WTC11 (cell line): ENCODE measurements at regions not wholly inside any gene's neighbourhood (a gene's known extent, or its start where the extent isn't known, plus 50 kb on each side); places are given as distances from the start of the nearest gene placed in this dataset.

ENCODE experiments used
- ATAC-seq: fragments of 200-7000 bp; cut with Tn5 transposase; 2 replicates; pipeline ENCODE4 v1.10.0; 2021; ENCODE audit warnings: mild to moderate bottlenecking, moderate library complexity
- CTCF ChIA-PET: fragments of 300-600 bp; sonication (Branson Sonifier 250); formaldehyde crosslinking; loops from one replicate; lab custom pipeline; 2021; ENCODE audit warnings: antibody characterized with exemption; lab: Charles Lee
- POLR2A ChIA-PET: fragments of 350-600 bp; sonication (Branson Sonifier 250); formaldehyde crosslinking; loops from one replicate; lab custom pipeline; 2021; ENCODE audit warnings: antibody characterized with exemption; lab: Charles Lee
- DNase-seq: peaks from one replicate; pipeline ENCODE4 v3.0.0; 2021; ENCODE audit warnings: low spot score
- H3K27ac Mint-ChIP-seq: 2 replicates; pipeline ENCODE4 v1.8.0; 2021; ENCODE audit warnings: mixed read lengths
- H3K27me3 Mint-ChIP-seq: 2 replicates; pipeline ENCODE4 v1.8.0; 2021; ENCODE audit warnings: low read depth, mild to moderate bottlenecking, moderate library complexity, mixed read lengths
- H3K36me3 Mint-ChIP-seq: 2 replicates; pipeline ENCODE4 v1.8.0; 2021; ENCODE audit warnings: mixed read lengths
- H3K4me1 Mint-ChIP-seq: 2 replicates; pipeline ENCODE4 v1.8.0; 2022; ENCODE audit warnings: mixed read lengths
- H3K4me3 Mint-ChIP-seq: 2 replicates; pipeline ENCODE4 v1.8.0; 2021; ENCODE audit warnings: mild to moderate bottlenecking, moderate library complexity, mixed read lengths
- H3K9me3 Mint-ChIP-seq: 2 replicates; pipeline ENCODE4 v1.8.0; 2021; ENCODE audit warnings: mixed read lengths
- CREB1 ChIP-seq: sonication (generic); formaldehyde crosslinking; IDR thresholded peaks from 2 replicates; pipeline ENCODE4 v1.8.0; 2023; ENCODE audit warnings: mild to moderate bottlenecking, missing genetic modification reagents
- ETV6 ChIP-seq: sonication (generic); formaldehyde crosslinking; IDR thresholded peaks from 2 replicates; pipeline ENCODE4 v1.8.1; 2022; ENCODE audit warnings: mild to moderate bottlenecking, missing genetic modification reagents
- FOXK1 ChIP-seq: sonication (generic); formaldehyde crosslinking; IDR thresholded peaks from 2 replicates; pipeline ENCODE4 v1.8.0; 2022; ENCODE audit warnings: mild to moderate bottlenecking, moderate library complexity, missing genetic modification reagents
- FOXP1 ChIP-seq: sonication (generic); formaldehyde crosslinking; IDR thresholded peaks from 2 replicates; pipeline ENCODE4 v1.8.0; 2022; ENCODE audit warnings: missing genetic modification reagents, mild to moderate bottlenecking, moderate library complexity, borderline replicate concordance
- IRF2 ChIP-seq: sonication (generic); formaldehyde crosslinking; IDR thresholded peaks from 2 replicates; pipeline ENCODE4 v1.8.0; 2022; ENCODE audit warnings: low read depth, missing genetic modification reagents, borderline replicate concordance
- MYBL2 ChIP-seq: sonication (generic); formaldehyde crosslinking; IDR thresholded peaks from 2 replicates; pipeline ENCODE4 v1.8.1; 2023; ENCODE audit warnings: mild to moderate bottlenecking, moderate library complexity, missing genetic modification reagents
- OVOL2 ChIP-seq: fragments of 250-450 bp; sonication (Bioruptor Pico); IDR thresholded peaks from 2 replicates; pipeline ENCODE4 v1.9.0; 2021; ENCODE audit warnings: mild to moderate bottlenecking, borderline replicate concordance
- SOX15 ChIP-seq: fragments of 250-450 bp; sonication (Bioruptor Pico); IDR thresholded peaks from 2 replicates; pipeline ENCODE4 v1.9.0; 2021; ENCODE audit warnings: mild to moderate bottlenecking
- TEAD4 ChIP-seq: sonication (generic); formaldehyde crosslinking; IDR thresholded peaks from 2 replicates; pipeline ENCODE4 v1.8.0; 2022; ENCODE audit warnings: mild to moderate bottlenecking, missing genetic modification reagents
- ZNF121 ChIP-seq: sonication (generic); formaldehyde crosslinking; IDR thresholded peaks from 2 replicates; pipeline ENCODE4 v1.8.0; 2023; ENCODE audit warnings: missing genetic modification reagents
- ZNF232 ChIP-seq: sonication (generic); formaldehyde crosslinking; IDR thresholded peaks from 2 replicates; pipeline ENCODE4 v1.8.0; 2022; ENCODE audit warnings: mild to moderate bottlenecking, missing genetic modification reagents
- ZNF396 ChIP-seq: fragments of 250-450 bp; sonication (Bioruptor Pico); IDR thresholded peaks from 2 replicates; pipeline ENCODE4 v1.8.0; 2021; ENCODE audit warnings: mild to moderate bottlenecking, moderate library complexity, borderline replicate concordance
- TF ChIP-seq, protein P1 (sequence below): fragments of 250-450 bp; sonication (Bioruptor Pico); IDR thresholded peaks from 2 replicates; pipeline ENCODE4 v2.1.2; 2022; ENCODE audit warnings: mild to moderate bottlenecking, moderate library complexity
- TF ChIP-seq, protein P2 (sequence below): sonication (generic); formaldehyde crosslinking; conservative IDR thresholded peaks from 2 replicates; pipeline ENCODE4 v1.8.1; 2023; ENCODE audit warnings: mild to moderate bottlenecking, low read depth, missing genetic modification reagents, moderate library complexity
- TF ChIP-seq, protein P3 (sequence below): sonication (generic); formaldehyde crosslinking; conservative IDR thresholded peaks from 2 replicates; pipeline ENCODE4 v1.8.1; 2022; ENCODE audit warnings: mild to moderate bottlenecking, missing genetic modification reagents
- TF ChIP-seq, protein P4 (sequence below): sonication (generic); formaldehyde crosslinking; IDR thresholded peaks from 2 replicates; pipeline ENCODE4 v1.8.1; 2022; ENCODE audit warnings: low read depth, mild to moderate bottlenecking, moderate library complexity, missing genetic modification reagents, borderline replicate concordance
- TF ChIP-seq, protein P5 (sequence below): sonication (generic); formaldehyde crosslinking; IDR thresholded peaks from 2 replicates; pipeline ENCODE4 v1.8.0; 2023; ENCODE audit warnings: mild to moderate bottlenecking, missing genetic modification reagents
- TF ChIP-seq, protein P6 (sequence below): sonication (generic); formaldehyde crosslinking; IDR thresholded peaks from 2 replicates; pipeline ENCODE4 v1.8.1; 2023; ENCODE audit warnings: mild to moderate bottlenecking, missing genetic modification reagents, borderline replicate concordance
- TF ChIP-seq, protein P7 (sequence below): fragments of 250-450 bp; sonication (Bioruptor Pico); conservative IDR thresholded peaks from 2 replicates; pipeline ENCODE4 v1.9.0; 2021; ENCODE audit warnings: mild to moderate bottlenecking
- TF ChIP-seq, protein P8 (sequence below): sonication (generic); formaldehyde crosslinking; IDR thresholded peaks from 2 replicates; pipeline ENCODE4 v1.8.1; 2022; ENCODE audit warnings: missing genetic modification reagents, borderline replicate concordance

DNA sequence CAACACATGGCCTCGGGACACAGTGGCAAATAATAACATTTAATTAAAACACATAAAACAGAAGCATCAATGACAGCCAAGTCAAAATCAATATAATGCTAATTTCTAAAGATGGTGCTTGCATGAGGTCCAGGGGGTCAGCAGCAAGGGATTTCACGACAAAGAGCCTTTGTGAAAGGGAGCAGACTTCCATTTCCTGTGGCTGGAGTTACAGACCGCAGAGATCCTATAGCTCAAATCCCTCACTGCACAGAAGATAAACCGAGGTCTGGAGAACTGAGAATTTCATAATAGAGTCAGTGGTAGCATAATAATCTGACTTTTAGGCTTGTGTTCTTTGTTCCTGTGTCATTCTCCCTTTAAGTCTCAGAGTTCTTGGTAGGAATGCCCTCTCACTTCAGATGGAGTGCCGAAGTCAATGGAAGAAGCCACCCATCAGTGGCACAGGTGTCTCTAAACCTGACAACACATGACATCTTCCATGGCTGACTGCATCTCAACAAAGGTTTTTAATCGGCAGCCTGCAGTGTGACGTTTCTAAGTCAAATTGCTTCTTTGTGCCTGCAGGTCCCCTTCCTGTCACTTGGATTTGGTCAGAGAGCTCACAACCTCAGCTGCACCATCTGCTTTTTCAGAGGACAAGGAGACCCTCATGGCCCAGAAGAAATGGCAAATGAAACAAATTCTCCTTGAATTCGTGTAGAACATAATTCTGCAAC lies 67.4 kb downstream of the CARTPT start (continued):
- TF ChIP-seq, protein P1, sequence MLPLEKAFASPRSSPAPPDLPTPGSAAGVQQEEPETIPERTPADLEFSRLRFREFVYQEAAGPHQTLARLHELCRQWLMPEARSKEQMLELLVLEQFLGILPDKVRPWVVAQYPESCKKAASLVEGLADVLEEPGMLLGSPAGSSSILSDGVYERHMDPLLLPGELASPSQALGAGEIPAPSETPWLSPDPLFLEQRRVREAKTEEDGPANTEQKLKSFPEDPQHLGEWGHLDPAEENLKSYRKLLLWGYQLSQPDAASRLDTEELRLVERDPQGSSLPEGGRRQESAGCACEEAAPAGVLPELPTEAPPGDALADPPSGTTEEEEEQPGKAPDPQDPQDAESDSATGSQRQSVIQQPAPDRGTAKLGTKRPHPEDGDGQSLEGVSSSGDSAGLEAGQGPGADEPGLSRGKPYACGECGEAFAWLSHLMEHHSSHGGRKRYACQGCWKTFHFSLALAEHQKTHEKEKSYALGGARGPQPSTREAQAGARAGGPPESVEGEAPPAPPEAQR = no peak
- no peak for TF ChIP-seq IRF2 (CRISPR knock-in tag)
- TF ChIP-seq FOXK1 = no peak
- TF ChIP-seq, protein P2, sequence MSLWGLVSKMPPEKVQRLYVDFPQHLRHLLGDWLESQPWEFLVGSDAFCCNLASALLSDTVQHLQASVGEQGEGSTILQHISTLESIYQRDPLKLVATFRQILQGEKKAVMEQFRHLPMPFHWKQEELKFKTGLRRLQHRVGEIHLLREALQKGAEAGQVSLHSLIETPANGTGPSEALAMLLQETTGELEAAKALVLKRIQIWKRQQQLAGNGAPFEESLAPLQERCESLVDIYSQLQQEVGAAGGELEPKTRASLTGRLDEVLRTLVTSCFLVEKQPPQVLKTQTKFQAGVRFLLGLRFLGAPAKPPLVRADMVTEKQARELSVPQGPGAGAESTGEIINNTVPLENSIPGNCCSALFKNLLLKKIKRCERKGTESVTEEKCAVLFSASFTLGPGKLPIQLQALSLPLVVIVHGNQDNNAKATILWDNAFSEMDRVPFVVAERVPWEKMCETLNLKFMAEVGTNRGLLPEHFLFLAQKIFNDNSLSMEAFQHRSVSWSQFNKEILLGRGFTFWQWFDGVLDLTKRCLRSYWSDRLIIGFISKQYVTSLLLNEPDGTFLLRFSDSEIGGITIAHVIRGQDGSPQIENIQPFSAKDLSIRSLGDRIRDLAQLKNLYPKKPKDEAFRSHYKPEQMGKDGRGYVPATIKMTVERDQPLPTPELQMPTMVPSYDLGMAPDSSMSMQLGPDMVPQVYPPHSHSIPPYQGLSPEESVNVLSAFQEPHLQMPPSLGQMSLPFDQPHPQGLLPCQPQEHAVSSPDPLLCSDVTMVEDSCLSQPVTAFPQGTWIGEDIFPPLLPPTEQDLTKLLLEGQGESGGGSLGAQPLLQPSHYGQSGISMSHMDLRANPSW = no peak
- TF ChIP-seq MYBL2 (CRISPR knock-in tag) = no peak
- TF ChIP-seq, protein P3, sequence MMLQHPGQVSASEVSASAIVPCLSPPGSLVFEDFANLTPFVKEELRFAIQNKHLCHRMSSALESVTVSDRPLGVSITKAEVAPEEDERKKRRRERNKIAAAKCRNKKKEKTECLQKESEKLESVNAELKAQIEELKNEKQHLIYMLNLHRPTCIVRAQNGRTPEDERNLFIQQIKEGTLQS (CRISPR knock-in tag) = no peak

DNA sequence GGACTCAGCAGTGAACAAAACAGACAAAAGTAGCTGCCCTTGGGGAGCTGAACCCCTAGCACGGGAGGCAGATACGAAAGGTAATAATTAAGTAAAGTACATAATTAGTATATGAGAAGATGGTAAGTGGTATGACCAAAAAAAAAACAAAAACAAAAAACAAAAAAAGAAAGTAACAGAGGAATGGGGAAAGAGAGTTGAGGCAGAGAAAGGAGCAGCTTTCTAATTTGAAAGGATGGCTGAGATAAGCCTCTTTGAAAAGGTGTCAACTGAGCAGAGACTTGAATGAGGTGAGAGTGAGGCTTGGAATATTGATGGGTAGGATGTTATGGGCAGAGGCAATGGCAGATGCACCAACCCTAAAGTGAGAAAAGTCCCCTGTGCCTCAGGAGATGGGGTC lies 69.7 kb downstream of the CARTPT start:
- Mint-ChIP-seq H3K27ac (no peak overlapping the region), H3K4me3 (no peak overlapping the region), H3K4me1 (peaks cover 18% of the 10 kb centered on the region), H3K27me3 (peaks cover 4% of the 10 kb centered on the region), H3K36me3 (peaks cover 23% of the 10 kb centered on the region), H3K9me3 (peaks cover 26% of the 10 kb centered on the region)
- ATAC-seq (no peak), DNase-seq (no peak)
- ChIA-PET CTCF (no interaction called here), POLR2A (no interaction called here)
- TF ChIP-seq, protein P4, sequence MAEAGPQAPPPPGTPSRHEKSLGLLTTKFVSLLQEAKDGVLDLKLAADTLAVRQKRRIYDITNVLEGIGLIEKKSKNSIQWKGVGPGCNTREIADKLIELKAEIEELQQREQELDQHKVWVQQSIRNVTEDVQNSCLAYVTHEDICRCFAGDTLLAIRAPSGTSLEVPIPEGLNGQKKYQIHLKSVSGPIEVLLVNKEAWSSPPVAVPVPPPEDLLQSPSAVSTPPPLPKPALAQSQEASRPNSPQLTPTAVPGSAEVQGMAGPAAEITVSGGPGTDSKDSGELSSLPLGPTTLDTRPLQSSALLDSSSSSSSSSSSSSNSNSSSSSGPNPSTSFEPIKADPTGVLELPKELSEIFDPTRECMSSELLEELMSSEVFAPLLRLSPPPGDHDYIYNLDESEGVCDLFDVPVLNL = no peak
- TF ChIP-seq, protein P5, sequence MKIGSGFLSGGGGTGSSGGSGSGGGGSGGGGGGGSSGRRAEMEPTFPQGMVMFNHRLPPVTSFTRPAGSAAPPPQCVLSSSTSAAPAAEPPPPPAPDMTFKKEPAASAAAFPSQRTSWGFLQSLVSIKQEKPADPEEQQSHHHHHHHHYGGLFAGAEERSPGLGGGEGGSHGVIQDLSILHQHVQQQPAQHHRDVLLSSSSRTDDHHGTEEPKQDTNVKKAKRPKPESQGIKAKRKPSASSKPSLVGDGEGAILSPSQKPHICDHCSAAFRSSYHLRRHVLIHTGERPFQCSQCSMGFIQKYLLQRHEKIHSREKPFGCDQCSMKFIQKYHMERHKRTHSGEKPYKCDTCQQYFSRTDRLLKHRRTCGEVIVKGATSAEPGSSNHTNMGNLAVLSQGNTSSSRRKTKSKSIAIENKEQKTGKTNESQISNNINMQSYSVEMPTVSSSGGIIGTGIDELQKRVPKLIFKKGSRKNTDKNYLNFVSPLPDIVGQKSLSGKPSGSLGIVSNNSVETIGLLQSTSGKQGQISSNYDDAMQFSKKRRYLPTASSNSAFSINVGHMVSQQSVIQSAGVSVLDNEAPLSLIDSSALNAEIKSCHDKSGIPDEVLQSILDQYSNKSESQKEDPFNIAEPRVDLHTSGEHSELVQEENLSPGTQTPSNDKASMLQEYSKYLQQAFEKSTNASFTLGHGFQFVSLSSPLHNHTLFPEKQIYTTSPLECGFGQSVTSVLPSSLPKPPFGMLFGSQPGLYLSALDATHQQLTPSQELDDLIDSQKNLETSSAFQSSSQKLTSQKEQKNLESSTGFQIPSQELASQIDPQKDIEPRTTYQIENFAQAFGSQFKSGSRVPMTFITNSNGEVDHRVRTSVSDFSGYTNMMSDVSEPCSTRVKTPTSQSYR (CRISPR knock-in tag) = no peak
- TF ChIP-seq MYBL2 (CRISPR knock-in tag) = no peak
- TF ChIP-seq ETV6 (CRISPR knock-in tag) = no peak
- TF ChIP-seq, protein P6, sequence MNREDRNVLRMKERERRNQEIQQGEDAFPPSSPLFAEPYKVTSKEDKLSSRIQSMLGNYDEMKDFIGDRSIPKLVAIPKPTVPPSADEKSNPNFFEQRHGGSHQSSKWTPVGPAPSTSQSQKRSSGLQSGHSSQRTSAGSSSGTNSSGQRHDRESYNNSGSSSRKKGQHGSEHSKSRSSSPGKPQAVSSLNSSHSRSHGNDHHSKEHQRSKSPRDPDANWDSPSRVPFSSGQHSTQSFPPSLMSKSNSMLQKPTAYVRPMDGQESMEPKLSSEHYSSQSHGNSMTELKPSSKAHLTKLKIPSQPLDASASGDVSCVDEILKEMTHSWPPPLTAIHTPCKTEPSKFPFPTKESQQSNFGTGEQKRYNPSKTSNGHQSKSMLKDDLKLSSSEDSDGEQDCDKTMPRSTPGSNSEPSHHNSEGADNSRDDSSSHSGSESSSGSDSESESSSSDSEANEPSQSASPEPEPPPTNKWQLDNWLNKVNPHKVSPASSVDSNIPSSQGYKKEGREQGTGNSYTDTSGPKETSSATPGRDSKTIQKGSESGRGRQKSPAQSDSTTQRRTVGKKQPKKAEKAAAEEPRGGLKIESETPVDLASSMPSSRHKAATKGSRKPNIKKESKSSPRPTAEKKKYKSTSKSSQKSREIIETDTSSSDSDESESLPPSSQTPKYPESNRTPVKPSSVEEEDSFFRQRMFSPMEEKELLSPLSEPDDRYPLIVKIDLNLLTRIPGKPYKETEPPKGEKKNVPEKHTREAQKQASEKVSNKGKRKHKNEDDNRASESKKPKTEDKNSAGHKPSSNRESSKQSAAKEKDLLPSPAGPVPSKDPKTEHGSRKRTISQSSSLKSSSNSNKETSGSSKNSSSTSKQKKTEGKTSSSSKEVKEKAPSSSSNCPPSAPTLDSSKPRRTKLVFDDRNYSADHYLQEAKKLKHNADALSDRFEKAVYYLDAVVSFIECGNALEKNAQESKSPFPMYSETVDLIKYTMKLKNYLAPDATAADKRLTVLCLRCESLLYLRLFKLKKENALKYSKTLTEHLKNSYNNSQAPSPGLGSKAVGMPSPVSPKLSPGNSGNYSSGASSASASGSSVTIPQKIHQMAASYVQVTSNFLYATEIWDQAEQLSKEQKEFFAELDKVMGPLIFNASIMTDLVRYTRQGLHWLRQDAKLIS (CRISPR knock-in tag) = no peak
- TF ChIP-seq, protein P7, sequence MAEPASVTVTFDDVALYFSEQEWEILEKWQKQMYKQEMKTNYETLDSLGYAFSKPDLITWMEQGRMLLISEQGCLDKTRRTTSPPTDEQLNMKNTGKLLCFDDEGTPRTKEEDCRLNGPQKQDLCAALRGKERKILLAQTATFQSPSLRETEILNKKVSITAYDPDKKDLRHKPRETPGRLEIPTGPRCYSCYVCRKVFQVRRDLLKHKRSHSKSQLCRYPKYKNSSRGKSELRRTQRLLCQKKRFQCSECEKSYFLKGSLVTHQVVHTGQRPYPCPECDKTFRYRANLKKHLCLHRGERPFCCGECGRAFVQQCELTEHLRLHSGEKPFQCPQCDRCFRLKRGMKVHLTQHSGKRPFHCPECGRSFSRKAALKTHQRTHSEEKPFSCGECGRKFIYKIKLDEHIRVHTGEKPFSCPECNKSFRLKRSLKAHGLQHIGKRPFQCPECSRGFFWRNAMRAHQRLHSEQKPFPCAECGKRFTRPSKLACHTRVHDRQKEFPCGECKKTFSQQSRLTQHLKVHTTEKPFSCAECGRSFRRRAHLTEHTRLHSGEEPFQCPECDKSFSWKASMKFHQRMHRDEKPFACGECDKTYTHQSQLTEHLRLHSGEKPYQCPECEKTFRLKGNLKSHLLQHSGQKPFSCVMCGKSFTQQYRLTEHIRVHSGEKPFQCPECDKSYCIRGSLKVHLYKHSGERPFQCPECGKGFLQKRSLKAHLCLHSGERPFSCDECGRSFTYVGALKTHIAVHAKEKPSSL (CRISPR knock-in tag) = no peak
- no peak for TF ChIP-seq ZNF121
- no peak for TF ChIP-seq ZNF232 (CRISPR knock-in tag)
- no peak for TF ChIP-seq FOXP1
- no peak for TF ChIP-seq TEAD4
- TF ChIP-seq, protein P8, sequence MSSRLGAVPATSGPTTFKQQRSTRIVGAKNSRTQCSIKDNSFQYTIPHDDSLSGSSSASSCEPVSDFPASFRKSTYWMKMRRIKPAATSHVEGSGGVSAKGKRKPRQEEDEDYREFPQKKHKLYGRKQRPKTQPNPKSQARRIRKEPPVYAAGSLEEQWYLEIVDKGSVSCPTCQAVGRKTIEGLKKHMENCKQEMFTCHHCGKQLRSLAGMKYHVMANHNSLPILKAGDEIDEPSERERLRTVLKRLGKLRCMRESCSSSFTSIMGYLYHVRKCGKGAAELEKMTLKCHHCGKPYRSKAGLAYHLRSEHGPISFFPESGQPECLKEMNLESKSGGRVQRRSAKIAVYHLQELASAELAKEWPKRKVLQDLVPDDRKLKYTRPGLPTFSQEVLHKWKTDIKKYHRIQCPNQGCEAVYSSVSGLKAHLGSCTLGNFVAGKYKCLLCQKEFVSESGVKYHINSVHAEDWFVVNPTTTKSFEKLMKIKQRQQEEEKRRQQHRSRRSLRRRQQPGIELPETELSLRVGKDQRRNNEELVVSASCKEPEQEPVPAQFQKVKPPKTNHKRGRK (CRISPR knock-in tag) = no peak
- no peak for TF ChIP-seq SOX15 (CRISPR knock-in tag)
- no peak for TF ChIP-seq ZNF396 (CRISPR knock-in tag)
- no peak for TF ChIP-seq CREB1 (CRISPR knock-in tag)
- TF ChIP-seq OVOL2 (CRISPR knock-in tag) = no peak
